ENCODE measurements at regions not wholly inside any gene's neighbourhood (a gene's known extent, or its start where the extent isn't known, plus 50 kb on each side); places are given as distances from the start of the nearest gene placed in this dataset.

GRCh38 chr10:6811153-6811552 lies 231.1 kb upstream of the PRKCQ start:
- no peak for DNase-seq (ENCODE audit: low spot score)
- H3K27me3 Mint-ChIP-seq (ENCODE audit: insufficient read depth, low read depth, poor library complexity), result peaks cover 3% of the 10 kb centered on the region
- TF ChIP-seq NANOG (IDR thresholded peaks at IDR 0.05; ENCODE audit: borderline replicate concordance), result no peak
- no peak for TF ChIP-seq ETS1 (IDR thresholded peaks at IDR 0.05)
- no peak for TF ChIP-seq EZH2phosphoT487 (IDR thresholded peaks at IDR 0.05; ENCODE audit: unreplicated experiment)
- TF ChIP-seq REST (IDR thresholded peaks at IDR 0.05; ENCODE audit: unreplicated experiment), result no peak
- no peak for TF ChIP-seq ZNF114 (CRISPR knock-in tag; IDR thresholded peaks at IDR 0.05)
- no peak for TF ChIP-seq ZNF462 (CRISPR knock-in tag; IDR thresholded peaks at IDR 0.05)
- TF ChIP-seq STAT1 (IDR thresholded peaks at IDR 0.05; ENCODE audit: unreplicated experiment), result no peak
- no peak for TF ChIP-seq CREB1 (CRISPR knock-in tag; IDR thresholded peaks at IDR 0.05; ENCODE audit: low read depth)
- TF ChIP-seq EZH2 (IDR thresholded peaks at IDR 0.05; ENCODE audit: low read depth, unreplicated experiment), result no peak
- TF ChIP-seq JUNB (IDR thresholded peaks at IDR 0.05; ENCODE audit: unreplicated experiment), result no peak
- no peak for TF ChIP-seq ZNF331 (CRISPR knock-in tag; IDR thresholded peaks at IDR 0.05; ENCODE audit: low read depth)
- TF ChIP-seq POLR2AphosphoS5 (IDR thresholded peaks at IDR 0.05; ENCODE audit: low read depth), result no peak
- TF ChIP-seq CTCF (conservative IDR thresholded peaks at IDR 0.05; ENCODE audit: low read depth in 2 of 2), result no peak
- peaks cover 35% of the 10 kb centered on the region for H3K36me3 Mint-ChIP-seq (ENCODE audit: low read depth)
- no peak overlapping the region for H3K4me3 Mint-ChIP-seq
- no peaks in the 10 kb centered on the region for H3K27me3 ChIP-seq (ENCODE audit: insufficient read depth)
- H3K27ac ChIP-seq (ENCODE audit: low read depth), result no peak overlapping the region
- no peak overlapping the region for H2AFZ ChIP-seq
- no peak overlapping the region for H3K4me2 ChIP-seq
- H3K36me3 ChIP-seq (ENCODE audit: insufficient read depth), result peaks cover 18% of the 10 kb centered on the region; the same call in 1 of the 2 replicates
- no peak overlapping the region for H3K4me3 ChIP-seq
- peaks cover 38% of the 10 kb centered on the region for H3K9me3 Mint-ChIP-seq
- no peak for ATAC-seq
- H3K79me2 ChIP-seq (replicated peaks; ENCODE audit: insufficient read depth), result no peaks in the 10 kb centered on the region
- no peak overlapping the region for H3K27ac Mint-ChIP-seq
- no peaks in the 10 kb centered on the region for H4K20me1 ChIP-seq (replicated peaks; ENCODE audit: insufficient read depth)
- H3F3A ChIP-seq (replicated peaks; ENCODE audit: low read depth), result no peaks in the 10 kb centered on the region
- peaks cover 28% of the 10 kb centered on the region for H3K4me1 ChIP-seq (ENCODE audit: insufficient read depth)
- peaks cover 7% of the 10 kb centered on the region; the same call in 1 of the 2 replicates for H3K9me2 ChIP-seq (ENCODE audit: insufficient read depth)
- peaks cover 23% of the 10 kb centered on the region for H3K4me1 Mint-ChIP-seq
